K562 (cell line): ENCODE measurements at regions not wholly inside any gene's neighbourhood (a gene's known extent, or its start where the extent isn't known, plus 50 kb on each side); places are given as distances from the start of the nearest gene placed in this dataset.

ENCODE experiments used
- ATAC-seq: fragments of 200-7000 bp; cut with Tn5 transposase; 3 replicates; pipeline ENCODE4 v1.9.1; 2020; ENCODE audit warnings: moderate library complexity
- BruUV-seq: library from RNA; stranded (reverse); fragments of 400-500 nt; replicated peaks from 2 replicates; lab custom pipeline; 2021; lab: Mats Ljungman, UMichigan
- CTCF ChIA-PET: fragments of 300-600 bp; formaldehyde crosslinking; extraction: SDS; loops from one replicate; lab custom pipeline; 2021; ENCODE audit warnings: low intra/inter-chr PET ratio; lab: Yijun Ruan, JAX
- POLR2A ChIA-PET: fragments of 300-600, 350-650 bp; sonication (Branson Sonifier 250); formaldehyde crosslinking; extraction: SDS; loops from one replicate; lab custom pipeline; 2021; ENCODE audit warnings: antibody characterized with exemption, inconsistent platforms; lab: Yijun Ruan, JAX
- DNase-seq, 4 experiments: peaks; one replicate each; pipeline versions ENCODE4 v3.0.0 to v3.0.0-alpha.2; 2011 to 2018; ENCODE audit warnings: low spot score in 3 of 4, mixed read lengths in 3 of 4; ENCODE audit errors: extremely low read depth in 1 of 4
- FAIRE-seq: peaks from 2 replicates; lab custom pipeline; 2011; peaks lifted over from hg19 to GRCh38; lab: Jason Lieb, UNC
- H2AFZ ChIP-seq: 2 replicates; pipeline ENCODE4 v1.6.0; 2011; ENCODE audit warnings: low read depth, low read length, control low read depth, inconsistent platforms
- H3K27ac ChIP-seq: fragments of 200-600 bp; 3 replicates; pipeline ENCODE4 v1.8.0; 2011; ENCODE audit warnings: low read depth, mild to moderate bottlenecking, control low read depth, inconsistent platforms, low read length, moderate library complexity, mixed read lengths; ENCODE audit errors: extremely low read depth
- H3K27me3 ChIP-seq, 2 experiments: fragments of 300-600 bp in 1 of 2; 2 replicates in 1 of 2; 3 replicates in 1 of 2; pipeline versions ENCODE4 v1.6.0 to v1.8.0; 2011; ENCODE audit warnings: inconsistent platforms in 2 of 2, low read length in 2 of 2, mild to moderate bottlenecking in 1 of 2, mixed read lengths in 1 of 2, moderate library complexity in 1 of 2; ENCODE audit not compliant: control insufficient read depth in 2 of 2, insufficient read depth in 2 of 2
- H3K36me3 ChIP-seq: fragments of 300-600 bp; 3 replicates; pipeline ENCODE4 v1.8.0; 2011; ENCODE audit warnings: mild to moderate bottlenecking, low read length, inconsistent platforms; ENCODE audit not compliant: control insufficient read depth, insufficient read depth
- H3K4me1 ChIP-seq, 2 experiments: fragments of 200-600 bp in 1 of 2; replicated peaks in 1 of 2; 2 replicates in 1 of 2; 3 replicates in 1 of 2; pipeline versions ENCODE4 v1.5.1 to v1.8.0; 2011; ENCODE audit warnings: inconsistent platforms in 2 of 2, low read length in 2 of 2, mild to moderate bottlenecking in 1 of 2, mixed read lengths in 1 of 2, moderate library complexity in 1 of 2; ENCODE audit not compliant: control insufficient read depth in 2 of 2, insufficient read depth in 2 of 2
- H3K4me2 ChIP-seq: 2 replicates; pipeline ENCODE4 v1.6.1; 2011; ENCODE audit warnings: low read length, control low read depth, inconsistent platforms, mixed read lengths; ENCODE audit not compliant: insufficient read depth
- H3K4me3 ChIP-seq: fragments of 200-600 bp; sonication (generic), shearing (Covaris generic); 2 replicates; pipeline ENCODE4 v1.5.1; 2016; ENCODE audit warnings: control low read depth, inconsistent platforms
- H3K79me2 ChIP-seq: fragments of 200-600 bp; 3 replicates; pipeline ENCODE4 v1.8.0; 2011; ENCODE audit warnings: low read length, inconsistent platforms; ENCODE audit not compliant: control insufficient read depth, insufficient read depth
- H3K9ac ChIP-seq, 2 experiments: 2 replicates each; pipeline versions ENCODE4 v1.6.0 to v1.6.1; 2011; ENCODE audit warnings: low read depth in 2 of 2, low read length in 2 of 2, control low read depth in 1 of 2, inconsistent platforms in 1 of 2, mild to moderate bottlenecking in 1 of 2, mixed read lengths in 1 of 2; ENCODE audit not compliant: insufficient read depth in 1 of 2
- H3K9me1 ChIP-seq: one replicate; pipeline ENCODE4 v1.6.0; 2011; ENCODE audit warnings: inconsistent platforms, mild to moderate bottlenecking, low read length, moderate library complexity; ENCODE audit not compliant: control insufficient read depth, insufficient read depth
- H3K9me3 ChIP-seq: replicated peaks from 2 replicates; pipeline ENCODE4 v1.5.1; 2011; ENCODE audit warnings: low read depth, low read length, inconsistent platforms; ENCODE audit not compliant: control insufficient read depth, insufficient read depth
- H4K20me1 ChIP-seq: replicated peaks from 2 replicates; pipeline ENCODE4 v1.6.1; 2011; ENCODE audit warnings: low read length, inconsistent platforms, mixed read lengths; ENCODE audit not compliant: control insufficient read depth, insufficient read depth
- CBX2 ChIP-seq: fragments of 200-600 bp; sonication (generic); IDR thresholded peaks from one replicate; pipeline ENCODE4 v1.6.1; 2012; ENCODE audit warnings: mild to moderate bottlenecking, low read length, inconsistent platforms; ENCODE audit not compliant: insufficient read depth, poor library complexity, severe bottlenecking
- ERF ChIP-seq: fragments of 450-650 bp; formaldehyde crosslinking; IDR thresholded peaks from 2 replicates; pipeline ENCODE4 v1.4.0; 2020; ENCODE audit warnings: mild to moderate bottlenecking, mixed read lengths
- ETS2 ChIP-seq: IDR thresholded peaks from 2 replicates; pipeline ENCODE4 v1.6.1; 2016; ENCODE audit warnings: borderline replicate concordance, missing genetic modification characterization, mild to moderate bottlenecking, moderate library complexity, missing compliant biosample characterization; ENCODE audit not compliant: poor library complexity, severe bottlenecking
- KLF1 ChIP-seq: fragments of 450-650 bp; IDR thresholded peaks from 2 replicates; pipeline ENCODE4 v1.6.1; 2016; ENCODE audit warnings: missing genetic modification characterization, missing compliant biosample characterization
- PATZ1 ChIP-seq: fragments of 250-450 bp; sonication (Bioruptor Pico); IDR thresholded peaks from 2 replicates; pipeline ENCODE4 v1.5.0; 2020; ENCODE audit warnings: mild to moderate bottlenecking, borderline replicate concordance
- SNIP1 ChIP-seq: fragments of 450-650 bp; IDR thresholded peaks from 2 replicates; pipeline ENCODE4 v1.7.1; 2017; ENCODE audit warnings: low read depth, mild to moderate bottlenecking
- ZBTB12 ChIP-seq: fragments of 250-450 bp; sonication (Bioruptor Pico); IDR thresholded peaks from 2 replicates; pipeline ENCODE4 v1.4.0; 2020
- ZNF263 ChIP-seq: sonication (generic); formaldehyde crosslinking; IDR thresholded peaks from 2 replicates; pipeline ENCODE4 v1.8.0; 2022; ENCODE audit warnings: mild to moderate bottlenecking, missing genetic modification reagents, borderline replicate concordance
- ZNF280A ChIP-seq: fragments of 450-650 bp; IDR thresholded peaks from 2 replicates; pipeline ENCODE4 v1.6.1; 2018; ENCODE audit warnings: mild to moderate bottlenecking, low read depth; ENCODE audit not compliant: partially characterized antibody
- WGBS: fragments of 100-300 bp; shearing (Covaris generic); methylation state at CpG from one replicate; pipeline ENCODE4 v1.1.6; 2016; ENCODE audit warnings: low coverage, mixed read lengths; ENCODE audit not compliant: insufficient coverage; ENCODE audit errors: missing lambda C conversion rate; 5-methylcytosine and 5-hydroxymethylcytosine counted together
- in situ Hi-C: fragments of 300-500 bp; cut with MboI; formaldehyde crosslinking; loops from 4 replicates; pipeline ENCODE4 v1.15.0; 2018; ENCODE audit warnings: inconsistent platforms, mixed read lengths
- intact Hi-C: fragments of 100-400 bp; cut with micrococcal nuclease; formaldehyde crosslinking; loops from 2 replicates; pipeline ENCODE4 v1.14.2; 2022
- TF ChIP-seq, protein P1 (sequence below): fragments of 250-450 bp; sonication (Bioruptor Pico); IDR thresholded peaks from 2 replicates; pipeline ENCODE4 v1.8.0; 2021; ENCODE audit warnings: borderline replicate concordance, mild to moderate bottlenecking, moderate library complexity; ENCODE audit not compliant: poor library complexity, severe bottlenecking
- TF ChIP-seq, protein P2 (sequence below), 2 experiments: fragments of 450-650 bp; IDR thresholded peaks; 2 replicates each; pipeline ENCODE4 v1.6.1; 2016
- TF ChIP-seq, protein P3 (sequence below): fragments of 250-450 bp; sonication (Bioruptor Pico); IDR thresholded peaks from 2 replicates; pipeline ENCODE4 v1.9.0; 2021; ENCODE audit warnings: mild to moderate bottlenecking, inconsistent platforms

- Histone ChIP-seq H3K27ac (no peak overlapping the region), H3K27me3 (peaks cover 0 to 11% of the 10 kb centered on the region in 2 experiments; a peak in 1 of 5 replicates), H2AFZ (no peak overlapping the region), H3K9me3 (no peaks in the 10 kb centered on the region), H3K4me1 (no peaks in the 10 kb centered on the region), H4K20me1 (0 out of 2 replicates have a peak, but pooled peaks cover 3% of the 10 kb centered on the region), H3K4me3 (no peak overlapping the region), H3K9me1 (no peaks in the 10 kb centered on the region), H3K9ac (no peak overlapping the region), H3K79me2 (no peaks in the 10 kb centered on the region), H3K36me3 (no peaks in the 10 kb centered on the region), H3K4me2 (no peak overlapping the region)
- no TSS peak for BruUV-seq
- in situ Hi-C loops (loop anchor here (25.0 kb wide), 1 partner anchor 1110 kb away; no protein-coding TSS in a partner anchor), intact Hi-C loops (no loop called here)
- DNase-seq (no peak), ATAC-seq (no peak), FAIRE-seq (no peak)
- CTCF ChIA-PET = no interaction called here
- WGBS = 4% methylated on average over 3 of the region's 5 CpGs
- POLR2A ChIA-PET = no interaction called here
- TF ChIP-seq ZBTB12 (CRISPR knock-in tag) (no peak), ERF (no peak), ZNF263 (CRISPR knock-in tag) (no peak), PATZ1 (no peak), KLF1 (no peak), ETS2 (tag) (no peak), CBX2 (no peak), SNIP1 (no peak), ZNF280A (no peak)
- TF ChIP-seq, protein P1, sequence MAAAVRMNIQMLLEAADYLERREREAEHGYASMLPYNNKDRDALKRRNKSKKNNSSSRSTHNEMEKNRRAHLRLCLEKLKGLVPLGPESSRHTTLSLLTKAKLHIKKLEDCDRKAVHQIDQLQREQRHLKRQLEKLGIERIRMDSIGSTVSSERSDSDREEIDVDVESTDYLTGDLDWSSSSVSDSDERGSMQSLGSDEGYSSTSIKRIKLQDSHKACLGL = no peak
- TF ChIP-seq, protein P2, sequence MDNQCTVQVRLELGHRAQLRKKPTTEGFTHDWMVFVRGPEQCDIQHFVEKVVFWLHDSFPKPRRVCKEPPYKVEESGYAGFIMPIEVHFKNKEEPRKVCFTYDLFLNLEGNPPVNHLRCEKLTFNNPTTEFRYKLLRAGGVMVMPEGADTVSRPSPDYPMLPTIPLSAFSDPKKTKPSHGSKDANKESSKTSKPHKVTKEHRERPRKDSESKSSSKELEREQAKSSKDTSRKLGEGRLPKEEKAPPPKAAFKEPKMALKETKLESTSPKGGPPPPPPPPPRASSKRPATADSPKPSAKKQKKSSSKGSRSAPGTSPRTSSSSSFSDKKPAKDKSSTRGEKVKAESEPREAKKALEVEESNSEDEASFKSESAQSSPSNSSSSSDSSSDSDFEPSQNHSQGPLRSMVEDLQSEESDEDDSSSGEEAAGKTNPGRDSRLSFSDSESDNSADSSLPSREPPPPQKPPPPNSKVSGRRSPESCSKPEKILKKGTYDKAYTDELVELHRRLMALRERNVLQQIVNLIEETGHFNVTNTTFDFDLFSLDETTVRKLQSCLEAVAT (IDR thresholded peaks at IDR 0.05) = no peak
- TF ChIP-seq, protein P3, sequence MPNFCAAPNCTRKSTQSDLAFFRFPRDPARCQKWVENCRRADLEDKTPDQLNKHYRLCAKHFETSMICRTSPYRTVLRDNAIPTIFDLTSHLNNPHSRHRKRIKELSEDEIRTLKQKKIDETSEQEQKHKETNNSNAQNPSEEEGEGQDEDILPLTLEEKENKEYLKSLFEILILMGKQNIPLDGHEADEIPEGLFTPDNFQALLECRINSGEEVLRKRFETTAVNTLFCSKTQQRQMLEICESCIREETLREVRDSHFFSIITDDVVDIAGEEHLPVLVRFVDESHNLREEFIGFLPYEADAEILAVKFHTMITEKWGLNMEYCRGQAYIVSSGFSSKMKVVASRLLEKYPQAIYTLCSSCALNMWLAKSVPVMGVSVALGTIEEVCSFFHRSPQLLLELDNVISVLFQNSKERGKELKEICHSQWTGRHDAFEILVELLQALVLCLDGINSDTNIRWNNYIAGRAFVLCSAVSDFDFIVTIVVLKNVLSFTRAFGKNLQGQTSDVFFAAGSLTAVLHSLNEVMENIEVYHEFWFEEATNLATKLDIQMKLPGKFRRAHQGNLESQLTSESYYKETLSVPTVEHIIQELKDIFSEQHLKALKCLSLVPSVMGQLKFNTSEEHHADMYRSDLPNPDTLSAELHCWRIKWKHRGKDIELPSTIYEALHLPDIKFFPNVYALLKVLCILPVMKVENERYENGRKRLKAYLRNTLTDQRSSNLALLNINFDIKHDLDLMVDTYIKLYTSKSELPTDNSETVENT (CRISPR knock-in tag) = no peak
Measured at GRCh38 chrX:69297506-69297905, 132.3 kb upstream of the PJA1 start.
